ENCODE measurements at regions not wholly inside any gene's neighbourhood (a gene's known extent, or its start where the extent isn't known, plus 50 kb on each side); places are given as distances from the start of the nearest gene placed in this dataset.
"Not testable (repeated sequence)": the region's sequence is repeated elsewhere in the genome, so short reads cannot be mapped to it uniquely, and the experiment has no call there.

DNA sequence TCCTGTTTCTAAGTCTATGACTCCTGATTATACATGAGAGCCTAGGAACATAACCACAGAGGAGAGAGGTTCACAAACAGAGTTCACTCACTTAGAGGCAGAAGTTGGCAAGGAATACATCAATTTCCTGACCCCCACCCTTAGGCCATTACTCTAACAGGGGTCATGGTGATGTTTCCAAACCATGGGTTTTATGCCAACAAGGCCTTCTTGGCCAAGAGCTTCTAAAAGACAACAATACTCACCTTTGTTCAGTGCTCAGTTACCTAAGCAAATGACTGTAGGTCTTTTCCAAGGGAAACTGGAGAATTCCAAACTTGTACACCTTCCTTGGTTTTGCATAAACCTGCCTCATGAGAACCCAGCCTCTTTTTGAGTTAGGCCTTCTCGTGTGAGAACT is 52.6 kb downstream of the ERICH4 start:
- FAIRE-seq = no peak

DNA sequence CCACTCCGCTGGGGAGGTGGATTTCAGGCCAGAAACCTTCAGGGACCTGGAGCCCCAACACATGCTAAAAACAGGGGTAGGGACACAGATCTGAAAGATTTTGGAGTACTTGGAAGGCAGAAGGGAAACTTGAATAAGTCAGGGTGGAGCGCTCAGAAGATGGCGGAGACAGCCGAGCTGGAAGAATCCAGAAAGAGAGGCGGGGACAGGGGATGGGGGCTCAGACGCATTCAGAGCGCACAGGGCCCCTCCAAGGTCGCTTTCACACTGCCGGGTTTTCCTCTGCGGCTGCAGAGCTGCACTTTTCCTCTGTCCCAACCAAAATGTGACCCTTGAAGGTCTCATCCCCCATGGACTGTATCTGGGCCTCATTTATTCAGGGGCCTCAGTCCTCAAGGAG is 56.9 kb downstream of the ERICH4 start:
- DNase-seq (ENCODE audit: low spot score) (no peak), FAIRE-seq (no peak)

More for the DNA sequence above, 52.6 kb downstream of the ERICH4 start:
- DNase-seq (ENCODE audit: low spot score) = no peak

- DNase-seq (ENCODE audit: low spot score) = no peak
- no peak for FAIRE-seq
Measured at GRCh38 chr19:41500443-41500842, 57.5 kb downstream of the ERICH4 start.

DNA sequence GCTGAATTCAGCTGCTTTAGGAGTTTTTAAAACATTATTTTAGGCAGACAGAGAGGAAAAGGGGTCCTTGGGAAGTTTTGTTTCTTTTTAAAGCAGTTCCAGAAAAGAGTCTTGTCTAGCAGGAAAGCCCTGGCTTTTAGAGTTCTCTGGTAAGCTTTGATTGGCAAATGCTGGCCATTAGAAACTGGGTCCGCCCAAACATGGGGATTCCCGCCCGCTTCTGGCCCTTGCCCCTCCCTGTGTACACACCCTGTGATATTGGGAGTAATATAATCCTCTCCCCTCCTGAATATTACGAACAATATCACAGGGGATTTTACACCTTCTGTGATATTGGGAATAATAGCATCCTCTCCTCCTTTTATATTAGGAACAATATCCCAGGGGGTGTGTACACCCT is 58.9 kb downstream of the ERICH4 start:
- FAIRE-seq (no peak), DNase-seq (ENCODE audit: low spot score) (no peak)

DNA sequence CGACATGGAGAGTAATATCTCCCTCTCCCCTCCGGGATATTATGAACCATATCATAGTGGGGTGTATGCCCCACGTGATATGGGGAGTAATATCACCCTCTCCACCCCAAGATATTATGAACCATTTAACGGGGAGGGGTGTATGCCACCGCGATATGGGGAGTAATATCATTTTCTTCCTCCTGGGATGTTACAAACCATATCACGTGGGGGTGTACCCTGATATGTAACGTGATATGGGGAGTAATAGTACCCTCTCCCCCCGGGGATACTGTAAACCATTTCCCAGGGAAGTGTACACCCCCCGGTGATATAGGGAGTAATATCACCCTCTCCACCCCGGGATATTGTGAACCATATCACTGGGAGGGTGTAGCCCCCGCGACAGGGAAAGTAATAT is 62.1 kb downstream of the ERICH4 start:
- FAIRE-seq (no peak), DNase-seq (ENCODE audit: low spot score) (no peak)

- DNase-seq (ENCODE audit: low spot score) (no peak), FAIRE-seq (no peak)
Measured at GRCh38 chr19:41510484-41510883, 65.5 kb upstream of the CEACAM21 start.

GRCh38 chr19:41511628-41512027 is 64.3 kb upstream of the CEACAM21 start:
- no peak for DNase-seq (ENCODE audit: low spot score)
- FAIRE-seq = peak; percentile 77

DNA sequence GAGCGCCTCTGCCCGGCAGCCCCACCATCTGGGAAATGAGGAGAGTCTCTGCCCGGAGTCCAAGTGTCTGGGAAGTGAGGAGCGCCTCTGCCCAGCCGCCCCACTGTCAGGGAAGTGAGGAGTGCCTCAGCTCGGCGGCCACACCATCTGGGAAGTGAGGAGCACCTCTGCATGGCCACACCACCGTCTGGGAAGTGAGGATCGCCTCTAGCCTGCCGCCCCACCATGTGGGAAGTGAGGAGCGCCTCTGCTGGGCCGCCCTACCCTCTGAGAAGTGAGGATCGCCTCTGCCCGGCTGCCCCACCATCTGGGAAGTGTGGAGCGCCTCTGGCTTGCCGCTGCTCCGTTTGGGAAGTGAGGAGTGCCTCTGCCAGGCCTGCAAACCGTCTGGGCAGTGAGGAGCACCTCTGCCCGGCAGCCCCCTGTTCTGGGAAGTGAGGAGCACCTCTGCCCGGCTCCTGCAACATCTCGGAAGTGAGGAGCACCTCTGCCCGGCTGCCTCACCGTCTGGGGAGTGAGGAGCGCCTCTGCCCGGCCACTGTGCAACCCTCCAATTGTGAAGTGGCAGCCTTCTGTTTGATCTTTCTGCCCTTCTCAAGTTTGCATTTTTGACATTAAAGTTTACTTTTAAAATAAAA is 60.8 kb upstream of the CEACAM21 start:
- FAIRE-seq (no peak), DNase-seq (ENCODE audit: low spot score) (no peak)

- not testable (repeated sequence) for DNase-seq (ENCODE audit: low spot score)
- peak; percentile 50 for FAIRE-seq
Measured at GRCh38 chr19:41516292-41517171, 59.4 kb upstream of the CEACAM21 start.

DNA sequence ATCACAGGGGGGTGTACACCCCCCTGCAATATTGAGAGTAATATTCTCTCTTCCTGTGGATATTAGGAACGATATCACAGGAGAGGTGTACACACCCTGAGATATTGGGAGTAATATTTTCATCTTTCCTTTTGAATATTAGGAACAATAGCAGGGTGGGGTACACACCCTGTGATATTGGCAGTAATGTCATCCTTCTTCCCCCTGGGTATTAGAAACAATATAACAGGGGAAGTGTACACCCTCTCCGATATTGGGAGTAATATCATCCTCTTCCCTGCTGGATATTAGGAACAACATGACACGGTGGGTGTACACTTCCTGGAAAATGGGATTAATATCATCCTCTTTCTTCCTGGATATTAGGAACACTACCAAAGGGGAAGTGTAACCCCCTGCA is 57.8 kb upstream of the CEACAM21 start:
- FAIRE-seq = no peak
- DNase-seq (ENCODE audit: low spot score) = no peak

DNA sequence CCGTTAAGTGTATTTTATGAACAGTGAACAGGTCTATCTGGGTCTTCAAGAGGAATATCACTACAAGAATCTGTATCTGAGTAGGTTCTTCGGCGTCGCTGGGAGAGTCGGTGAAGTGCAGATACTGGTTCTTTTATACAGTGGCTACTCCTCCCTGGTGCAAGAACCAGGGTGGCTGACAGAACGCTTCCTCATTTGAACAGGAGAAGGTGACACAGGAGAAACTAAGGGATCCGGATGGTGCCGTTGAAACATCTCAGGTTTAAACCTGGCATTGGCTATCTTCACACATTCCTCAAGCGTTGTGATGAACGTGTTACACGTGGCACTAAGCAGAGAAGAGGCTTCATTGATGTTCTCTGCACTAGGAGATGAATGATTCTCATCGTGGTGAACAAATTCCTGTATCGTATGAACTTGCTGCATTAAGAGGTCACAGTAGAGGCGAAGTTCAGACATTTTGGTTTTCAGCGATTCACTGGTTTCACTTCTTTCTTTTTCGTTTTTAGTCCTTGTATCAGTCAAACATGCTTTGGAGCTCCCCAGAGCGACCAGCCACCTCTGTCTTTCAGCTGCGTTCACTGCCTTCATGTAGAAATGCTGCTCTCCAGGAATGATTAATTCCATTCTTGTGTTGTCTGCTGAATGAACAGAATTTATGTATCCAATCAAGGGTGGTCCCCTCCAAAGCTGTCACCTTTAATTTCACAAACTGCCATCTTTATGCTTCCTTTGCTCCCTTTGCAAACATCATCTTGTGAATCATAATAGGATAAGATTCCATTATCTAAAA is 54.6 kb upstream of the CEACAM21 start:
- FAIRE-seq = peak; percentile 50
- not testable (repeated sequence) for DNase-seq (ENCODE audit: low spot score)

- peak; percentile 52 for FAIRE-seq
- no peak for DNase-seq (ENCODE audit: low spot score)
Measured at GRCh38 chr19:41521931-41522555, 53.9 kb upstream of the CEACAM21 start.

GRCh38 chr19:41525989-41526388 is 50.0 kb upstream of the CEACAM21 start:
- FAIRE-seq = no peak
- DNase-seq (ENCODE audit: low spot score) = no peak
